GM19035 (cell line): ENCODE measurements at regions not wholly inside any gene's neighbourhood (a gene's known extent, or its start where the extent isn't known, plus 50 kb on each side); places are given as distances from the start of the nearest gene placed in this dataset.

Source experiments
- ATAC-seq: cut with Tn5 transposase; IDR thresholded peaks from one replicate; pipeline ENCODE4 v1.9.1; 2021; ENCODE audit not compliant: unreplicated experiment

GRCh38 chr15:87269566-87269965 lies 987.0 kb downstream of the NTRK3 start:
- no peak for ATAC-seq

GRCh38 chr15:87268675-87269074 lies 987.9 kb downstream of the NTRK3 start:
- no peak for ATAC-seq

- ATAC-seq: no peak
Measured at GRCh38 chr15:87267798-87268197, 988.7 kb downstream of the NTRK3 start.

GRCh38 chr15:87263871-87264270 lies 992.7 kb downstream of the NTRK3 start:
- ATAC-seq: no peak

- no peak for ATAC-seq
Measured at GRCh38 chr15:87263296-87263695, 993.2 kb downstream of the NTRK3 start.

GRCh38 chr15:87245592-87245991 lies 1010.9 kb downstream of the NTRK3 start:
- no peak for ATAC-seq

- no peak for ATAC-seq
Measured at GRCh38 chr15:87243474-87243873, 1013.1 kb downstream of the NTRK3 start.

- ATAC-seq: no peak
Measured at GRCh38 chr15:87239582-87240230, 1016.8 kb downstream of the NTRK3 start.

GRCh38 chr15:87238451-87239068 lies 1018.0 kb downstream of the NTRK3 start:
- ATAC-seq: no peak

- no peak for ATAC-seq
Measured at GRCh38 chr15:87228460-87228859, 1028.1 kb downstream of the NTRK3 start.

GRCh38 chr15:87227846-87228245 lies 1028.7 kb downstream of the NTRK3 start:
- ATAC-seq: no peak

GRCh38 chr15:87225436-87225835 lies 1031.1 kb downstream of the NTRK3 start:
- ATAC-seq: no peak

- no peak for ATAC-seq
Measured at GRCh38 chr15:87224404-87224803, 1032.1 kb downstream of the NTRK3 start.

- ATAC-seq: no peak
Measured at GRCh38 chr15:87219650-87220615, 1036.6 kb downstream of the NTRK3 start.

GRCh38 chr15:87215100-87215499 lies 1041.4 kb downstream of the NTRK3 start:
- ATAC-seq: no peak

GRCh38 chr15:87213626-87214025 lies 1042.9 kb downstream of the NTRK3 start:
- no peak for ATAC-seq

GRCh38 chr15:87212041-87212440 lies 1044.5 kb downstream of the NTRK3 start:
- no peak for ATAC-seq

- ATAC-seq: no peak
Measured at GRCh38 chr15:87211547-87211946, 1045.0 kb downstream of the NTRK3 start.

- ATAC-seq: no peak
Measured at GRCh38 chr15:87209891-87210689, 1046.4 kb downstream of the NTRK3 start.

- no peak for ATAC-seq
Measured at GRCh38 chr15:87207990-87208580, 1048.5 kb downstream of the NTRK3 start.

GRCh38 chr15:87207251-87207650 lies 1049.3 kb downstream of the NTRK3 start:
- ATAC-seq: no peak
